ENCODE measurements at regions not wholly inside any gene's neighbourhood (a gene's known extent, or its start where the extent isn't known, plus 50 kb on each side); places are given as distances from the start of the nearest gene placed in this dataset.

- TF ChIP-seq YY1 (IDR thresholded peaks at IDR 0.05; ENCODE audit: low read depth), result no peak
- no peak for TF ChIP-seq EGR1 (IDR thresholded peaks at IDR 0.05)
- TF ChIP-seq EP300 (IDR thresholded peaks at IDR 0.05; ENCODE audit: borderline replicate concordance), result no peak
- TF ChIP-seq TAF1 (IDR thresholded peaks at IDR 0.05; ENCODE audit: low read depth), result no peak
- no peak for TF ChIP-seq REST (IDR thresholded peaks at IDR 0.05; ENCODE audit: low read depth)
- no peak for TF ChIP-seq CREB1 (IDR thresholded peaks at IDR 0.05; ENCODE audit: low read depth)
- TF ChIP-seq NFIC (IDR thresholded peaks at IDR 0.05), result no peak
- no peak for TF ChIP-seq CEBPB (IDR thresholded peaks at IDR 0.05)
- TF ChIP-seq TCF12 (IDR thresholded peaks at IDR 0.05; ENCODE audit: low read depth), result no peak
- no peak for TF ChIP-seq MAX (IDR thresholded peaks at IDR 0.05)
- TF ChIP-seq FOXM1 (IDR thresholded peaks at IDR 0.05; ENCODE audit: borderline replicate concordance, low read depth), result no peak
- TF ChIP-seq TEAD4 (IDR thresholded peaks at IDR 0.05), result no peak
Observed at GRCh38 chr13:97140131-97140530, 82.0 kb upstream of the MBNL2 start.

Measured in Ishikawa (cell line).